GM12892 (cell line): ENCODE measurements at regions not wholly inside any gene's neighbourhood (a gene's known extent, or its start where the extent isn't known, plus 50 kb on each side); places are given as distances from the start of the nearest gene placed in this dataset.
A peak's percentile ranks its signal among the peaks of the same experiment; 100 is the strongest.
"Not testable (repeated sequence)": the region's sequence is repeated elsewhere in the genome, so short reads cannot be mapped to it uniquely, and the experiment has no call there.

Experiments
- DNase-seq: peaks from one replicate; pipeline ENCODE4 v3.0.0; 2011; ENCODE audit not compliant: insufficient read length
- FAIRE-seq: peaks from 2 replicates; lab custom pipeline; 2011; peaks lifted over from hg19 to GRCh38; lab: Jason Lieb, UNC
- POLR2A ChIP-seq: IDR thresholded peaks from 2 replicates; pipeline ENCODE4 v1.6.1; 2011; ENCODE audit warnings: low read depth, low read length, control low read depth
- POLR2AphosphoS5 ChIP-seq: IDR thresholded peaks from 2 replicates; pipeline ENCODE4 v1.6.1; 2011; ENCODE audit warnings: low read depth, low read length, control low read depth
- TAF1 ChIP-seq: IDR thresholded peaks from 2 replicates; pipeline ENCODE4 v1.6.1; 2011; ENCODE audit warnings: low read depth, mild to moderate bottlenecking, control low read depth, low read length, borderline replicate concordance

DNA sequence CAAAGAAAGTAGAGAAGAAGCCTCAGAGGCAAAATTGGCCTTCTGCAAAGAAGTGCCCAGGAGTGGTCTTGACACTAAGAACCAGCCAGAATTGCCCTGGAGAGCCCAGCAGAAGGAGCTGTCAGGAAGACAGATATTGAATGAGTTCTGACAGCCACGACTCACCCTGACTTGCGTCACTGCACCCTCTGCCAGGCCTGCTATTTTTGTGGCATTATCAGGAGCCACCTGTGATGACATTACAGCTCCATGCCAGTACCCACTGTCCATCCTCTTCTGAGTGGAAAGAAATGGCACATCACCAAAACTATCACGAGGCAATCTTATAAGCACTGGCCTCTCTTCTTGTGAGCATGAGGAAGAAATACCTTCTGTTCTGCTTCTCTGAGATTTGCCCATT is 67.7 kb downstream of the SMIM20 start:
- no peak for DNase-seq
- no peak for FAIRE-seq
- TF ChIP-seq TAF1 (no peak), POLR2A (no peak), POLR2AphosphoS5 (no peak)

DNA sequence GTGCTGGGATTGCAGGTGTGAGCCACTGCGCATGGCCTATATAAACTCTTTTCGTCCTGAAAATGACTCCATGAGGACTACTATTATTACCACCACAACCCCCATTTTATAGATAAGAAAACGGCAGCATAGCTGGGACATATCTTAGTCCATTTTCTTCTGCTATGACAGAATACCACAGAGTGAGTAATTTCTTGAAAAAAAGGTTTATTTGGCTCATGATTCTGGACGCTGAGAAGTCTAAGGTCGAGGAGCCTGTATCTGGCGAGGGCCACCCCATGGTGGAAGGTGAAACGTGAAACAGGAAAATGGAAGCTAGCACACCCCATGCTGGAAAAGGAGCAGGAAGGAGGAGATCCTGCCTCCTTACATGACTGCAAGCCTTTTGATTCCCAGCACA is 68.9 kb downstream of the SMIM20 start:
- TF ChIP-seq TAF1: no peak
- TF ChIP-seq POLR2AphosphoS5: no peak
- no peak for TF ChIP-seq POLR2A
- DNase-seq: no peak
- no peak for FAIRE-seq

DNA sequence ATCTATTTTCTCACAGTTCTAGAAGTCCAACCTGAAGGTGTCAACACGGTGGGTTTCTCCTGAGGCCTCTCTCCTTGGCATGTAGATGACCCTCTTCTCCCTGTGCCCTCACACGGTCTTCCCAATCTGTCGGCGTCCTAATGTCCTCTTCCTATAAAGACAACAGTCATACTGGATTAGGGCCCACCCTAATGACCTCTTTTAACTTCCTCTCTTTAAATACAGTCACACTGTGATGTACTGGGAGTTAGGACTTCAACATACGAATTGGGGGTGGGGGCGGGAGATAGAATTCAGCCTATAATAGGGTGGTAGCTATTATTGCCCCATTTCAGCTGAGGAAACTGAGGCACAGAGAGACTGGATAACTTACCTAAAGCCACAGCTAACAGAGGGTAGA is 70.2 kb downstream of the SMIM20 start:
- FAIRE-seq (no peak), DNase-seq (no peak)
- no peak for TF ChIP-seq POLR2A
- no peak for TF ChIP-seq TAF1
- no peak for TF ChIP-seq POLR2AphosphoS5

- FAIRE-seq (no peak), DNase-seq (no peak)
- TF ChIP-seq POLR2A (no peak), POLR2AphosphoS5 (no peak), TAF1 (no peak)
Observed at GRCh38 chr4:25984796-25985195, 70.8 kb downstream of the SMIM20 start.

DNA sequence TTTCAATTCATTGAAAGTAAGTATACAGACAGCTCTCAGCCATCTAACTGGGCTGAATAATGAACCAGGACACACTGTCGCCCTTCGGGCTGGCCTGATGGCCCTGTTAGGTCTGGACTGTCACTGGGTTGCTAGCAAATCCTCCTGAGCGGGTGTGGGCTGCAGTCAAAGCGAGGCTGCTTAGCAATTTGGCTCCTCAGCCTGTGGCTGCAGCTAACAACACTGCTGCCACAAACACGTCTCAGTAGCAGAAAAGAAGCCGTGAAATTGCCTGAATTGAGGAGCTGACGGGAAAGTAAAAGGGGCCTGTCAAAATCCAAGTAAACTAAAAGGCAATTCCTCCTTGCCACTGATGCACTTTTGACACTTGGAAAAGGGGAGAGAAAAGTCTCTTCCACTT is 72.8 kb downstream of the SMIM20 start:
- TF ChIP-seq POLR2AphosphoS5 (no peak), POLR2A (no peak), TAF1 (no peak)
- no peak for FAIRE-seq
- DNase-seq: no peak

- no peak for DNase-seq
- FAIRE-seq: no peak
- TF ChIP-seq POLR2AphosphoS5: no peak
Observed at GRCh38 chr4:25991340-25991739, 77.3 kb downstream of the SMIM20 start.

GRCh38 chr4:25993395-25994185 is 79.6 kb downstream of the SMIM20 start:
- TF ChIP-seq TAF1 (no peak), POLR2A (no peak), POLR2AphosphoS5 (no peak)
- DNase-seq: peak; percentile 30
- FAIRE-seq: peak; percentile 95

DNA sequence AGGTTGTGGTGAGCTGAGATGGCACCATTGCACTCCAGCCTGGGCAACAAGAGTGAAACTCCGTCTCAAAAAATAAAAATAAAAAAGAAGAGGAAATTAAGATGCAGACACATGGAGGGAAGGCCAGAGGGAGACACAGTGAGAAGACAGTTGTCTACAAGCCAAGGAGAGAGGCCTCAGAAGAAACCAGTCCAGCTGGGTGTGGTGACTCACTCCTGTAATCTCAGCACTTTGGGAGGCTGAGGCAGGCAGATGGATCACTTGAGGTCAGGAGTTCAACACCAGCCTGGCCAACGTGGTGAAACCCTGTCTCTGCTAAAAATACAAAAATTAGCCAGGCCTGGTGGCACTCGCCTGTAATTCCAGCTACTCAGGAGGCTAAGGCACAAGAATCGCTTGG is 80.6 kb downstream of the SMIM20 start:
- not testable (repeated sequence) for FAIRE-seq, DNase-seq

GRCh38 chr4:26000274-26000950 is 86.4 kb downstream of the SMIM20 start:
- DNase-seq (no peak), FAIRE-seq (no peak)
- TF ChIP-seq POLR2AphosphoS5: no peak
- no peak for TF ChIP-seq TAF1
- TF ChIP-seq POLR2A: no peak

- FAIRE-seq (no peak), DNase-seq (no peak)
- TF ChIP-seq POLR2A: no peak
- no peak for TF ChIP-seq POLR2AphosphoS5
- TF ChIP-seq TAF1: no peak
Observed at GRCh38 chr4:26001413-26001812, 87.4 kb downstream of the SMIM20 start.

DNA sequence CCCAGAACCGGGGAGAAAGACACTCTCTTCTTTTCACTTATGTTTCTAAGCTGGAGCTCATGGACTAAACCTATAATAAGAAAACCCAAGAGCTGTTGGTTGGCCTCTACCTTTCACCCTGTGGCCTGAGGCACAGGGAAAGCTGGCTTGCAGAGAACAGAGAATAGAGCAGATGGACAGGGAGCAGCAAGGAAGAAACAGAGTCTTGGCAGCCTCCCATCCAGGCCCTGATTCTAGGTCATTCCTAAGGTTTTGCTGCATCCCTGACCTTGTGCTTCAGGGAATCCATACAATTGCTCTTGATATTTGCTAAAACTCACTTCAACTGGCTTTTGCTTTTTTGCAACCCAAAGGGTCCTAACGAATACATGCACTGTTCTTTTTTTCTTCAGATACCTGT is 87.8 kb downstream of the SMIM20 start:
- DNase-seq: no peak
- TF ChIP-seq POLR2A: no peak
- TF ChIP-seq TAF1: no peak
- FAIRE-seq: no peak

GRCh38 chr4:26003056-26003455 is 89.0 kb downstream of the SMIM20 start:
- TF ChIP-seq POLR2A: no peak
- TF ChIP-seq POLR2AphosphoS5: no peak
- no peak for TF ChIP-seq TAF1
- DNase-seq (no peak), FAIRE-seq (no peak)

- no peak for FAIRE-seq
- TF ChIP-seq POLR2A (no peak), POLR2AphosphoS5 (no peak), TAF1 (no peak)
- no peak for DNase-seq
Observed at GRCh38 chr4:26004290-26004689, 90.3 kb downstream of the SMIM20 start.
